Naive thymus-derived CD8-positive, alpha-beta T cell (primary cell): ENCODE measurements at regions not wholly inside any gene's neighbourhood (a gene's known extent, or its start where the extent isn't known, plus 50 kb on each side); places are given as distances from the start of the nearest gene placed in this dataset.

Experiments
- ATAC-seq, 2 donors: fragments of 150-1000 bp; cut with Tn5 transposase in 1 of 2; sonication (Bioruptor Pico), chemical (Tn5 transposase) in 1 of 2; 1 replicate in 1 of 2; 2 replicates in 1 of 2; pipeline ENCODE4 v1.10.0; 2021; ENCODE audit warnings: mild to moderate bottlenecking in 2 of 2, moderate library complexity in 2 of 2
- POLR2A ChIA-PET: fragments of 350-600 bp; sonication (Branson Sonifier 250); formaldehyde crosslinking; loops from one replicate; lab custom pipeline; 2021; ENCODE audit warnings: antibody characterized with exemption; lab: Charles Lee
- DNase-seq, 10 donors: peaks; one replicate each; pipeline versions ENCODE4 v3.0.0 to v3.0.0-alpha.2; 2020 to 2022
- H3K27ac Mint-ChIP-seq, 10 donors: one replicate each; pipeline ENCODE4 v1.8.0; 2020 to 2022; ENCODE audit warnings: mild to moderate bottlenecking in 10 of 10, mixed read lengths in 10 of 10, moderate library complexity in 4 of 10, inconsistent platforms in 1 of 10
- H3K27me3 Mint-ChIP-seq, 5 donors: one replicate each; pipeline ENCODE4 v1.8.0; 2021 to 2022; ENCODE audit warnings: mixed read lengths in 5 of 5
- H3K36me3 Mint-ChIP-seq, 3 donors: one replicate each; pipeline ENCODE4 v1.8.0; 2020 to 2022; ENCODE audit warnings: mixed read lengths in 3 of 3, mild to moderate bottlenecking in 2 of 3, inconsistent platforms in 1 of 3
- H3K4me1 Mint-ChIP-seq, 4 donors: one replicate each; pipeline ENCODE4 v1.8.0; 2021 to 2022; ENCODE audit warnings: mixed read lengths in 4 of 4
- H3K4me3 Mint-ChIP-seq, 10 donors: one replicate each; pipeline ENCODE4 v1.8.0; 2020 to 2022; ENCODE audit warnings: mild to moderate bottlenecking in 10 of 10, mixed read lengths in 10 of 10, moderate library complexity in 6 of 10, inconsistent platforms in 1 of 10
- H3K9me3 Mint-ChIP-seq, 9 donors: one replicate each; pipeline ENCODE4 v1.8.0; 2020 to 2022; ENCODE audit warnings: mixed read lengths in 9 of 9, mild to moderate bottlenecking in 3 of 9, inconsistent platforms in 1 of 9, moderate library complexity in 1 of 9

GRCh38 chrX:39967348-39967747, 130.4 kb downstream of the BCOR start:
- POLR2A ChIA-PET, result no interaction called here
- peak overlapping the region in 2 of 10 donors; percentile 37 to 74 for H3K27ac Mint-ChIP-seq
- peaks cover 0 to 29% (median 13%) of the 10 kb centered on the region in 4 donors for H3K4me1 Mint-ChIP-seq
- H3K36me3 Mint-ChIP-seq, result peaks cover 0 to 7% (median 3%) of the 10 kb centered on the region in 3 donors
- H3K4me3 Mint-ChIP-seq, result no peak overlapping the region
- DNase-seq (no peak), ATAC-seq (no peak)
- H3K27me3 Mint-ChIP-seq, result peaks cover 0 to 2% (median 0%) of the 10 kb centered on the region in 5 donors
- H3K9me3 Mint-ChIP-seq, result peaks cover 0 to 17% (median 4%) of the 10 kb centered on the region in 9 donors

GRCh38 chrX:39969099-39969818, 128.5 kb downstream of the BCOR start:
- Mint-ChIP-seq H3K4me1 (peaks cover 0 to 29% (median 13%) of the 10 kb centered on the region in 4 donors), H3K27ac (peak overlapping the region; percentile 65 to 92 (median 83)), H3K4me3 (peak overlapping the region in 9 of 10 donors; percentile 39 to 71 (median 57)), H3K9me3 (peaks cover 0 to 17% (median 4%) of the 10 kb centered on the region in 9 donors), H3K36me3 (peaks cover 0 to 7% (median 3%) of the 10 kb centered on the region in 3 donors), H3K27me3 (peaks cover 0 to 2% (median 0%) of the 10 kb centered on the region in 5 donors)
- peak in 8 of 10 donors; percentile 1 to 63 (median 22) for DNase-seq
- ATAC-seq, result peak; percentile 53 to 74
- POLR2A ChIA-PET, result interaction anchor here (0.6 to 0.9 kb wide), 2 partner anchors 25 to 114 kb away, joined by 3 to 4 read pairs; no protein-coding TSS in a partner anchor

GRCh38 chrX:39969819-39970504, 127.8 kb downstream of the BCOR start:
- peak overlapping the region in 3 of 10 donors; percentile 8 to 71 (median 65) for H3K4me3 Mint-ChIP-seq
- H3K36me3 Mint-ChIP-seq, result peaks cover 0 to 7% (median 3%) of the 10 kb centered on the region in 3 donors
- H3K27ac Mint-ChIP-seq, result peak overlapping the region in 3 of 10 donors; percentile 83 to 87 (median 87)
- H3K27me3 Mint-ChIP-seq, result peaks cover 0 to 2% (median 0%) of the 10 kb centered on the region in 5 donors
- POLR2A ChIA-PET, result interaction anchor here (0.9 kb wide), 1 partner anchor 115 kb away, joined by 4 read pairs; no protein-coding TSS in a partner anchor
- DNase-seq (no peak), ATAC-seq (no peak)
- H3K4me1 Mint-ChIP-seq, result peaks cover 0 to 29% (median 13%) of the 10 kb centered on the region in 4 donors
- H3K9me3 Mint-ChIP-seq, result peaks cover 0 to 17% (median 4%) of the 10 kb centered on the region in 9 donors

GRCh38 chrX:39971760-39972159, 126.0 kb downstream of the BCOR start:
- H3K4me3 Mint-ChIP-seq, result no peak overlapping the region
- H3K27me3 Mint-ChIP-seq, result peaks cover 0 to 2% (median 0%) of the 10 kb centered on the region in 5 donors
- no peak overlapping the region for H3K27ac Mint-ChIP-seq
- POLR2A ChIA-PET, result interaction anchor here (1.0 kb wide), 1 partner anchor 9 kb away, joined by 3 read pairs; no protein-coding TSS in a partner anchor
- no peak for DNase-seq
- H3K9me3 Mint-ChIP-seq, result peaks cover 0 to 17% (median 4%) of the 10 kb centered on the region in 9 donors
- H3K4me1 Mint-ChIP-seq, result peaks cover 0 to 29% (median 13%) of the 10 kb centered on the region in 4 donors
- ATAC-seq, result no peak
- peaks cover 0 to 7% (median 3%) of the 10 kb centered on the region in 3 donors for H3K36me3 Mint-ChIP-seq

GRCh38 chrX:39972340-39972739, 125.4 kb downstream of the BCOR start:
- POLR2A ChIA-PET, result interaction anchor here (0.7 kb wide), 1 partner anchor 112 kb away, joined by 3 read pairs; no protein-coding TSS in a partner anchor
- H3K4me3 Mint-ChIP-seq, result no peak overlapping the region
- H3K4me1 Mint-ChIP-seq, result peaks cover 0 to 28% (median 11%) of the 10 kb centered on the region in 4 donors

GRCh38 chrX:39973810-39974209, 123.9 kb downstream of the BCOR start:
- DNase-seq (no peak), ATAC-seq (no peak)
- POLR2A ChIA-PET, result interaction anchor here (1.2 kb wide), 1 partner anchor 9 kb away, joined by 4 read pairs; no protein-coding TSS in a partner anchor
- peaks cover 0 to 7% (median 3%) of the 10 kb centered on the region in 3 donors for H3K36me3 Mint-ChIP-seq
- no peak overlapping the region for H3K27ac Mint-ChIP-seq
- H3K27me3 Mint-ChIP-seq, result peaks cover 0 to 2% (median 0%) of the 10 kb centered on the region in 5 donors
- peaks cover 4 to 26% (median 14%) of the 10 kb centered on the region in 4 donors for H3K4me1 Mint-ChIP-seq
- no peak overlapping the region for H3K4me3 Mint-ChIP-seq
- H3K9me3 Mint-ChIP-seq, result peaks cover 0 to 17% (median 4%) of the 10 kb centered on the region in 9 donors

More at GRCh38 chrX:39972340-39972739, 125.4 kb downstream of the BCOR start:
- peaks cover 0 to 2% (median 0%) of the 10 kb centered on the region in 5 donors for H3K27me3 Mint-ChIP-seq
- H3K36me3 Mint-ChIP-seq, result peaks cover 0 to 7% (median 3%) of the 10 kb centered on the region in 3 donors
- H3K27ac Mint-ChIP-seq, result peak overlapping the region in 2 of 10 donors; percentile 2 to 59
- ATAC-seq (no peak), DNase-seq (no peak)
- H3K9me3 Mint-ChIP-seq, result peaks cover 0 to 17% (median 4%) of the 10 kb centered on the region in 9 donors

GRCh38 chrX:39974270-39974669, 123.5 kb downstream of the BCOR start:
- no peak overlapping the region for H3K4me3 Mint-ChIP-seq
- H3K4me1 Mint-ChIP-seq, result peaks cover 4 to 22% (median 11%) of the 10 kb centered on the region in 4 donors
- DNase-seq (no peak), ATAC-seq (no peak)
- H3K36me3 Mint-ChIP-seq, result peaks cover 0 to 7% (median 3%) of the 10 kb centered on the region in 3 donors
- peaks cover 0 to 17% (median 4%) of the 10 kb centered on the region in 9 donors for H3K9me3 Mint-ChIP-seq
- H3K27me3 Mint-ChIP-seq, result peaks cover 0 to 2% (median 0%) of the 10 kb centered on the region in 5 donors
- POLR2A ChIA-PET, result interaction anchor here (1.2 kb wide), 1 partner anchor 9 kb away, joined by 4 read pairs; no protein-coding TSS in a partner anchor
- peak overlapping the region in 2 of 10 donors; percentile 28 to 53 for H3K27ac Mint-ChIP-seq

GRCh38 chrX:39975101-39975925, 122.4 kb downstream of the BCOR start:
- POLR2A ChIA-PET, result interaction anchor here (1.3 kb wide), 1 partner anchor 178 kb away, joined by 3 read pairs; no protein-coding TSS in a partner anchor
- Mint-ChIP-seq H3K36me3 (peaks cover 0 to 7% (median 3%) of the 10 kb centered on the region in 3 donors), H3K4me1 (peaks cover 4 to 13% (median 8%) of the 10 kb centered on the region in 4 donors), H3K27ac (no peak overlapping the region), H3K4me3 (no peak overlapping the region), H3K27me3 (peaks cover 0 to 2% (median 0%) of the 10 kb centered on the region in 5 donors), H3K9me3 (peaks cover 0 to 17% (median 4%) of the 10 kb centered on the region in 9 donors)
- ATAC-seq (no peak), DNase-seq (no peak)

GRCh38 chrX:39981946-39982345, 115.8 kb downstream of the BCOR start:
- ATAC-seq (no peak), DNase-seq (no peak)
- no peaks in the 10 kb centered on the region for H3K27me3 Mint-ChIP-seq
- H3K27ac Mint-ChIP-seq, result no peak overlapping the region
- H3K36me3 Mint-ChIP-seq, result no peaks in the 10 kb centered on the region
- no peaks in the 10 kb centered on the region for H3K9me3 Mint-ChIP-seq
- H3K4me1 Mint-ChIP-seq, result peaks cover 4 to 8% (median 6%) of the 10 kb centered on the region in 4 donors
- H3K4me3 Mint-ChIP-seq, result no peak overlapping the region
- POLR2A ChIA-PET, result no interaction called here

- H3K36me3 Mint-ChIP-seq, result no peaks in the 10 kb centered on the region
- no peaks in the 10 kb centered on the region for H3K9me3 Mint-ChIP-seq
- H3K27ac Mint-ChIP-seq, result no peak overlapping the region
- H3K4me1 Mint-ChIP-seq, result peaks cover 3 to 6% (median 5%) of the 10 kb centered on the region in 4 donors
- POLR2A ChIA-PET, result interaction anchor here (0.7 to 1.1 kb wide), 2 partner anchors 9 to 66 kb away, joined by 3 to 4 read pairs; no protein-coding TSS in a partner anchor
- H3K27me3 Mint-ChIP-seq, result no peaks in the 10 kb centered on the region
- DNase-seq (no peak), ATAC-seq (no peak)
- H3K4me3 Mint-ChIP-seq, result no peak overlapping the region
These were observed 114.8 kb downstream of the BCOR start for GRCh38 chrX:39982948-39983347.

GRCh38 chrX:39983715-39984114, 114.0 kb downstream of the BCOR start:
- Mint-ChIP-seq H3K27ac (no peak overlapping the region), H3K27me3 (no peaks in the 10 kb centered on the region), H3K4me3 (no peak overlapping the region), H3K4me1 (no peaks in the 10 kb centered on the region), H3K36me3 (no peaks in the 10 kb centered on the region), H3K9me3 (no peaks in the 10 kb centered on the region)
- POLR2A ChIA-PET, result no interaction called here
- DNase-seq (no peak), ATAC-seq (no peak)
